IMR-90 (cell line): ENCODE measurements at regions not wholly inside any gene's neighbourhood (a gene's known extent, or its start where the extent isn't known, plus 50 kb on each side); places are given as distances from the start of the nearest gene placed in this dataset.

Source experiments
- ATAC-seq: fragments of 200-7000 bp; cut with Tn5 transposase; 2 replicates; pipeline ENCODE4 v1.9.1; 2020; ENCODE audit warnings: low read depth, mild to moderate bottlenecking, moderate library complexity
- BruUV-seq: library from RNA; stranded (reverse); fragments of 400-500 nt; replicated peaks from 2 replicates; lab custom pipeline; 2021; lab: Mats Ljungman, UMichigan
- CTCF ChIA-PET: fragments of 300-600 bp; formaldehyde crosslinking; extraction: SDS; loops from one replicate; lab custom pipeline; 2021; ENCODE audit warnings: antibody characterized with exemption; lab: Yijun Ruan, JAX
- POLR2A ChIA-PET: fragments of 300-600 bp; sonication (Branson Sonifier 250); formaldehyde crosslinking; loops from one replicate; lab custom pipeline; 2022; ENCODE audit warnings: antibody characterized with exemption; ENCODE audit not compliant: unreplicated experiment; lab: Charles Lee
- DNase-seq: peaks from one replicate; pipeline ENCODE4 v3.0.0; 2013
- H2AFZ ChIP-seq: replicated peaks from 2 replicates; pipeline ENCODE3; 2013; ENCODE audit warnings: low read length, mild to moderate bottlenecking; ENCODE audit not compliant: poor library complexity
- H2AK5ac ChIP-seq: 2 replicates; pipeline ENCODE4 v1.6.1; 2013; ENCODE audit warnings: low read depth, low read length, inconsistent platforms
- H2AK9ac ChIP-seq: replicated peaks from 2 replicates; pipeline ENCODE3; 2013; ENCODE audit warnings: mild to moderate bottlenecking, low read depth, low read length, moderate library complexity; ENCODE audit not compliant: poor library complexity
- H2BK120ac ChIP-seq: 2 replicates; pipeline ENCODE4 v1.6.1; 2013; ENCODE audit warnings: low read depth, low read length, inconsistent platforms
- H2BK15ac ChIP-seq: 3 replicates; pipeline ENCODE4 v1.6.1; 2013; ENCODE audit warnings: low read depth, low read length, inconsistent platforms
- H2BK20ac ChIP-seq: 2 replicates; pipeline ENCODE4 v1.6.1; 2013; ENCODE audit warnings: low read depth, mild to moderate bottlenecking, inconsistent platforms, low read length, moderate library complexity
- H2BK5ac ChIP-seq: 2 replicates; pipeline ENCODE4 v1.6.1; 2013; ENCODE audit warnings: mild to moderate bottlenecking, low read depth, low read length, inconsistent platforms; ENCODE audit not compliant: poor library complexity, severe bottlenecking
- H3K14ac ChIP-seq: replicated peaks from 2 replicates; pipeline ENCODE4 v1.6.1; 2013; ENCODE audit warnings: low read depth, low read length, inconsistent platforms
- H3K18ac ChIP-seq: 2 replicates; pipeline ENCODE4 v1.6.1; 2013; ENCODE audit warnings: low read depth, low read length, control low read depth
- H3K23ac ChIP-seq: 2 replicates; pipeline ENCODE4 v1.6.1; 2013; ENCODE audit warnings: low read depth, low read length, inconsistent platforms
- H3K27ac ChIP-seq: 2 replicates; pipeline ENCODE4 v1.5.1; 2013; ENCODE audit warnings: mild to moderate bottlenecking, control low read depth, low read length; ENCODE audit not compliant: insufficient read depth
- H3K27me3 ChIP-seq: 2 replicates; pipeline ENCODE4 v1.6.1; 2013; ENCODE audit warnings: low read length; ENCODE audit not compliant: control insufficient read depth, insufficient read depth
- H3K36me3 ChIP-seq: 2 replicates; pipeline ENCODE4 v1.6.1; 2013; ENCODE audit warnings: low read length, mixed read lengths; ENCODE audit not compliant: control insufficient read depth, insufficient read depth
- H3K4ac ChIP-seq: 2 replicates; pipeline ENCODE4 v1.6.1; 2013; ENCODE audit warnings: low read depth, low read length, inconsistent platforms
- H3K4me1 ChIP-seq: 2 replicates; pipeline ENCODE4 v1.6.1; 2013; ENCODE audit warnings: low read length, mixed read lengths; ENCODE audit not compliant: control insufficient read depth, insufficient read depth
- H3K4me2 ChIP-seq: 2 replicates; pipeline ENCODE4 v1.6.1; 2013; ENCODE audit warnings: low read depth, mild to moderate bottlenecking, control low read depth, low read length, moderate library complexity
- H3K4me3 ChIP-seq: 2 replicates; pipeline ENCODE4 v1.5.1; 2013; ENCODE audit warnings: low read depth, mild to moderate bottlenecking, control low read depth, low read length, moderate library complexity; ENCODE audit not compliant: insufficient read depth
- H3K56ac ChIP-seq: 2 replicates; pipeline ENCODE4 v1.6.1; 2013; ENCODE audit warnings: low read length, inconsistent platforms; ENCODE audit not compliant: insufficient read depth; ENCODE audit errors: extremely low read depth
- H3K79me1 ChIP-seq, 2 experiments: 2 replicates each; pipeline ENCODE4 v1.6.1; 2013; ENCODE audit warnings: low read length in 2 of 2, inconsistent platforms in 1 of 2, low read depth in 1 of 2
- H3K9ac ChIP-seq: 2 replicates; pipeline ENCODE4 v1.6.1; 2013; ENCODE audit warnings: low read depth, low read length, control low read depth
- H3K9me1 ChIP-seq: 2 replicates; pipeline ENCODE4 v1.6.1; 2013; ENCODE audit warnings: low read length, inconsistent platforms; ENCODE audit not compliant: insufficient read depth
- H3K9me3 ChIP-seq: 2 replicates; pipeline ENCODE4 v1.6.1; 2013; ENCODE audit warnings: low read length; ENCODE audit not compliant: control insufficient read depth, insufficient read depth
- H4K20me1 ChIP-seq: 2 replicates; pipeline ENCODE4 v1.6.1; 2013; ENCODE audit warnings: low read length, inconsistent platforms; ENCODE audit not compliant: insufficient read depth
- H4K5ac ChIP-seq: 2 replicates; pipeline ENCODE4 v1.6.1; 2013; ENCODE audit warnings: mild to moderate bottlenecking, low read depth, low read length, control low read depth
- H4K8ac ChIP-seq, 2 experiments: 2 replicates each; pipeline ENCODE4 v1.6.1; 2013; ENCODE audit warnings: low read depth in 2 of 2, low read length in 2 of 2, control low read depth in 1 of 2, inconsistent platforms in 1 of 2
- H4K91ac ChIP-seq: 2 replicates; pipeline ENCODE4 v1.6.1; 2013; ENCODE audit warnings: low read depth, low read length, inconsistent platforms; ENCODE audit not compliant: insufficient read depth
- MAFK ChIP-seq: IDR thresholded peaks from 2 replicates; pipeline ENCODE4 v1.6.1; 2012; ENCODE audit warnings: low read depth, low read length, improper control_type of control experiment
- RCOR1 ChIP-seq: IDR thresholded peaks from 2 replicates; pipeline ENCODE4 v1.6.1; 2012; ENCODE audit warnings: mild to moderate bottlenecking, low read length, improper control_type of control experiment; ENCODE audit not compliant: insufficient replicate concordance
- WGBS, 2 experiments: methylation state at CpG; one replicate each; pipeline versions ENCODE4 v1.1.5 to v1.1.7; 2013; ENCODE audit warnings: missing lambda C conversion rate in 2 of 2; ENCODE audit not compliant: insufficient read length in 1 of 2; ENCODE audit errors: extremely low coverage in 2 of 2; 5-methylcytosine and 5-hydroxymethylcytosine counted together
- dilution Hi-C: fragments of 300-500 bp; cut with HindIII; formaldehyde crosslinking; loops from one replicate; pipeline ENCODE4 v1.14.3; 2018; ENCODE audit warnings: low sequenced_read_pairs; ENCODE audit not compliant: unreplicated experiment
- in situ Hi-C: fragments of 300-500 bp; cut with MboI; formaldehyde crosslinking; loops from 3 replicates; pipeline ENCODE4 v1.14.3; 2019; ENCODE audit warnings: low sequenced_read_pairs, inconsistent platforms, mixed read lengths
- intact Hi-C: fragments of 100-400 bp; cut with micrococcal nuclease; formaldehyde crosslinking; loops from 2 replicates; pipeline ENCODE4 v1.10.0; 2022

- no peak overlapping the region for H4K5ac ChIP-seq
These were observed 361.9 kb upstream of the CDH6 start for GRCh38 chr5:30831605-30832004.

More at GRCh38 chr5:30831605-30832004, 361.9 kb upstream of the CDH6 start:
- H3K79me1 ChIP-seq, result no peaks in the 10 kb centered on the region
- H4K91ac ChIP-seq, result no peak overlapping the region
- H2BK120ac ChIP-seq, result no peak overlapping the region
- no peak overlapping the region for H3K4ac ChIP-seq
- no peak overlapping the region for H4K8ac ChIP-seq
- H3K4me2 ChIP-seq, result no peak overlapping the region
- no TSS peak for BruUV-seq
- no peaks in the 10 kb centered on the region for H3K9me1 ChIP-seq
- H3K14ac ChIP-seq, result no peak overlapping the region
- no peak overlapping the region for H2AK9ac ChIP-seq
- H2BK15ac ChIP-seq, result no peak overlapping the region
- H2BK20ac ChIP-seq, result no peak overlapping the region
- no peak overlapping the region for H2AK5ac ChIP-seq
- no peaks in the 10 kb centered on the region for H3K36me3 ChIP-seq
- DNase-seq (no peak), ATAC-seq (no peak)
- CTCF ChIA-PET, result no interaction called here
- no peaks in the 10 kb centered on the region; the same call in 1 of the 2 replicates for H3K27me3 ChIP-seq
- H3K9me3 ChIP-seq, result no peaks in the 10 kb centered on the region
- POLR2A ChIA-PET, result no interaction called here
- no peak overlapping the region for H2AFZ ChIP-seq
- H3K56ac ChIP-seq, result no peak overlapping the region
- intact Hi-C loops (no loop called here), dilution Hi-C loops (no loop called here), in situ Hi-C loops (no loop called here)
- no peak overlapping the region for H3K23ac ChIP-seq
- H3K4me1 ChIP-seq, result no peaks in the 10 kb centered on the region
- no peak for TF ChIP-seq RCOR1
- peak; percentile 24; the same call in 1 of the 2 replicates for TF ChIP-seq MAFK
- H4K20me1 ChIP-seq, result no peaks in the 10 kb centered on the region
- no CpG with 5 or more reads among the region's 1 CpG for WGBS, 2 experiments
- H2BK5ac ChIP-seq, result no peak overlapping the region
- H3K9ac ChIP-seq, result no peak overlapping the region
- no peak overlapping the region for H3K18ac ChIP-seq
- H3K27ac ChIP-seq, result no peak overlapping the region
- H3K4me3 ChIP-seq, result no peak overlapping the region
